Peyer's patch (tissue), 4 donors: ENCODE measurements at regions not wholly inside any gene's neighbourhood (a gene's known extent, or its start where the extent isn't known, plus 50 kb on each side); places are given as distances from the start of the nearest gene placed in this dataset.
"Not testable (repeated sequence)": the region's sequence is repeated elsewhere in the genome, so short reads cannot be mapped to it uniquely, and the experiment has no call there.

Source experiments
- DNase-seq, 3 donors: peaks; one replicate each; pipeline ENCODE4 v3.0.0-alpha.2; 2017 to 2019
- H3K27ac ChIP-seq, 4 donors: fragments of 200-600 bp; sonication (generic); one replicate each; pipeline ENCODE4 v1.5.1; 2016 to 2019
- H3K27me3 ChIP-seq, 2 donors: fragments of 200-600 bp; sonication (generic); one replicate each; pipeline ENCODE4 v1.5.1; 2019
- H3K36me3 ChIP-seq, 3 donors: fragments of 200-600 bp; sonication (generic); one replicate each; pipeline ENCODE4 v1.5.1; 2016 to 2019
- H3K4me1 ChIP-seq, 4 donors: fragments of 200-600 bp; sonication (generic); one replicate each; pipeline ENCODE4 v1.5.1; 2016 to 2019
- H3K4me3 ChIP-seq, 4 donors: fragments of 200-600 bp; sonication (generic); 1 replicate in 3 of 4; 2 replicates in 1 of 4; pipeline ENCODE4 v1.5.1; 2016 to 2019; ENCODE audit warnings: mild to moderate bottlenecking in 1 of 4
- H3K9me3 ChIP-seq, 4 donors: fragments of 200-600 bp; sonication (generic); one replicate each; pipeline ENCODE4 v1.5.1; 2016 to 2019; ENCODE audit warnings: mild to moderate bottlenecking in 1 of 4
- CTCF ChIP-seq, 6 experiments: fragments of 450-650 bp in 4 of 6; fragments of 200-600 bp in 2 of 6; sonication (generic) in 1 of 6; IDR thresholded peaks; one replicate each; pipeline ENCODE4 v1.5.1; 2017 to 2019; ENCODE audit warnings: antibody characterized with exemption in 6 of 6, mild to moderate bottlenecking in 3 of 6, moderate library complexity in 1 of 6
- POLR2A ChIP-seq, 2 donors: fragments of 450-650 bp; IDR thresholded peaks; one replicate each; pipeline ENCODE4 v1.5.1; 2017; ENCODE audit warnings: antibody characterized with exemption in 2 of 2, mild to moderate bottlenecking in 2 of 2, moderate library complexity in 2 of 2

GRCh38 chr6:40877362-40877761, 161.7 kb downstream of the UNC5CL start:
- Histone ChIP-seq H3K4me3 (no peak overlapping the region), H3K27ac (no peak overlapping the region), H3K36me3 (no peaks in the 10 kb centered on the region), H3K9me3 (no peaks in the 10 kb centered on the region), H3K4me1 (no peaks in the 10 kb centered on the region), H3K27me3 (no peaks in the 10 kb centered on the region)
- no peak for DNase-seq
- TF ChIP-seq CTCF (IDR thresholded peaks at IDR 0.05) (no peak), POLR2A (IDR thresholded peaks at IDR 0.05) (no peak)

- Histone ChIP-seq H3K9me3 (no peaks in the 10 kb centered on the region), H3K27ac (no peak overlapping the region), H3K27me3 (no peaks in the 10 kb centered on the region), H3K4me3 (no peak overlapping the region), H3K36me3 (no peaks in the 10 kb centered on the region), H3K4me1 (no peaks in the 10 kb centered on the region)
- TF ChIP-seq POLR2A (IDR thresholded peaks at IDR 0.05): no peak
- no peak for TF ChIP-seq CTCF (IDR thresholded peaks at IDR 0.05)
- no peak for DNase-seq
Measured at GRCh38 chr6:40876336-40876735, 162.7 kb downstream of the UNC5CL start.

GRCh38 chr6:40874495-40874894, 164.5 kb downstream of the UNC5CL start:
- DNase-seq: no peak
- H3K27me3 ChIP-seq: no peaks in the 10 kb centered on the region

GRCh38 chr6:40871424-40871823, 167.6 kb downstream of the UNC5CL start:
- Histone ChIP-seq H3K27me3 (no peaks in the 10 kb centered on the region), H3K36me3 (no peaks in the 10 kb centered on the region), H3K4me1 (no peaks in the 10 kb centered on the region), H3K9me3 (no peaks in the 10 kb centered on the region), H3K4me3 (no peak overlapping the region), H3K27ac (no peak overlapping the region)
- TF ChIP-seq POLR2A (IDR thresholded peaks at IDR 0.05): no peak
- no peak for TF ChIP-seq CTCF (IDR thresholded peaks at IDR 0.05)
- no peak for DNase-seq

More at GRCh38 chr6:40874495-40874894, 164.5 kb downstream of the UNC5CL start:
- no peak for TF ChIP-seq CTCF (IDR thresholded peaks at IDR 0.05)
- no peak for TF ChIP-seq POLR2A (IDR thresholded peaks at IDR 0.05)
- no peak overlapping the region for H3K4me3 ChIP-seq
- no peaks in the 10 kb centered on the region for H3K36me3 ChIP-seq
- H3K9me3 ChIP-seq: no peaks in the 10 kb centered on the region
- no peaks in the 10 kb centered on the region for H3K4me1 ChIP-seq
- no peak overlapping the region for H3K27ac ChIP-seq

- not testable (repeated sequence) for H3K27ac ChIP-seq, H3K4me3 ChIP-seq, H3K36me3 ChIP-seq, H3K4me1 ChIP-seq, H3K9me3 ChIP-seq, DNase-seq, H3K27me3 ChIP-seq
Measured at GRCh38 chr6:40868089-40868865, 170.7 kb downstream of the UNC5CL start.

GRCh38 chr6:40867527-40867926, 171.5 kb downstream of the UNC5CL start:
- H3K4me1 ChIP-seq, DNase-seq, H3K4me3 ChIP-seq, H3K27me3 ChIP-seq, H3K27ac ChIP-seq, H3K36me3 ChIP-seq, H3K9me3 ChIP-seq: not testable (repeated sequence)

- H3K36me3 ChIP-seq, H3K27ac ChIP-seq, DNase-seq, H3K4me1 ChIP-seq, H3K9me3 ChIP-seq, H3K27me3 ChIP-seq, H3K4me3 ChIP-seq: not testable (repeated sequence)
Measured at GRCh38 chr6:40865259-40865658, 173.8 kb downstream of the UNC5CL start.
